A673 (cell line): ENCODE measurements at regions not wholly inside any gene's neighbourhood (a gene's known extent, or its start where the extent isn't known, plus 50 kb on each side); places are given as distances from the start of the nearest gene placed in this dataset.

ENCODE experiments used
- BruUV-seq: library from RNA; stranded (reverse); fragments of 400-500 nt; replicated peaks from 2 replicates; lab custom pipeline; 2021; lab: Mats Ljungman, UMichigan
- CTCF ChIA-PET: fragments of 300-600 bp; sonication (Branson Sonifier 250); formaldehyde crosslinking; loops from one replicate; lab custom pipeline; 2022; ENCODE audit warnings: antibody characterized with exemption; lab: Charles Lee
- POLR2A ChIA-PET: fragments of 300-600 bp; sonication (Branson Sonifier 250); formaldehyde crosslinking; loops from one replicate; lab custom pipeline; 2022; ENCODE audit warnings: antibody characterized with exemption; ENCODE audit not compliant: low non-redundant PET; lab: Charles Lee
- DNase-seq: peaks from one replicate; pipeline ENCODE4 v3.0.0-alpha.2; 2015; ENCODE audit warnings: low spot score
- H3K27ac ChIP-seq: fragments of 200-600 bp; sonication (generic); 2 replicates; pipeline ENCODE4 v1.5.1; 2016; ENCODE audit warnings: mixed run types, low read depth, mild to moderate bottlenecking, mixed read lengths, antibody characterized with exemption, low read length; ENCODE audit not compliant: poor library complexity, severe bottlenecking
- H3K27me3 ChIP-seq: fragments of 200-600 bp; sonication (generic); replicated peaks from 2 replicates; pipeline ENCODE4 v1.6.1; 2017; ENCODE audit warnings: mixed run types, low read depth, mild to moderate bottlenecking, mixed read lengths, antibody characterized with exemption, low read length; ENCODE audit not compliant: insufficient read depth, poor library complexity
- H3K36me3 ChIP-seq: fragments of 200-600 bp; sonication (generic); 2 replicates; pipeline ENCODE4 v1.6.1; 2016; ENCODE audit warnings: mixed run types, mild to moderate bottlenecking, mixed read lengths, antibody characterized with exemption, low read length; ENCODE audit not compliant: insufficient read depth, poor library complexity, severe bottlenecking
- H3K4me1 ChIP-seq: fragments of 200-600 bp; sonication (generic); 2 replicates; pipeline ENCODE4 v1.6.1; 2017; ENCODE audit warnings: mixed run types, mild to moderate bottlenecking, mixed read lengths, antibody characterized with exemption, low read length; ENCODE audit not compliant: insufficient read depth, poor library complexity, severe bottlenecking
- H3K4me3 ChIP-seq: fragments of 200-600 bp; sonication (generic); 2 replicates; pipeline ENCODE4 v1.5.1; 2016; ENCODE audit warnings: low read depth, mixed run types, mild to moderate bottlenecking, mixed read lengths, low read length; ENCODE audit not compliant: poor library complexity, severe bottlenecking
- H3K9me3 ChIP-seq: fragments of 200-600 bp; sonication (generic); 2 replicates; pipeline ENCODE4 v1.6.1; 2016; ENCODE audit warnings: mixed run types, low read depth, mild to moderate bottlenecking, mixed read lengths, antibody characterized with exemption, low read length; ENCODE audit not compliant: poor library complexity, severe bottlenecking
- CTCF ChIP-seq: fragments of 300-800, 200-600 bp; sonication (generic); conservative IDR thresholded peaks from 2 replicates; pipeline ENCODE4 v1.5.1; 2017; ENCODE audit warnings: low read depth, mild to moderate bottlenecking, antibody characterized with exemption, low read length, moderate library complexity, mixed read lengths
- EZH2 ChIP-seq: fragments of 200-600 bp; sonication (generic); IDR thresholded peaks from 2 replicates; pipeline ENCODE4 v1.6.1; 2017; ENCODE audit warnings: borderline replicate concordance, low read depth, mild to moderate bottlenecking, mixed read lengths, antibody characterized with exemption, low read length; ENCODE audit not compliant: poor library complexity, severe bottlenecking
- intact Hi-C: fragments of 100-400 bp; cut with micrococcal nuclease; formaldehyde crosslinking; loops from one replicate; pipeline ENCODE4 v1.10.0; 2022; ENCODE audit not compliant: unreplicated experiment

- POLR2A ChIA-PET, result no interaction called here
- no peaks in the 10 kb centered on the region for H3K36me3 ChIP-seq
- CTCF ChIA-PET, result no interaction called here
- no peaks in the 10 kb centered on the region for H3K4me1 ChIP-seq
- TF ChIP-seq EZH2 (no peak), CTCF (no peak)
- no TSS peak for BruUV-seq
- no peak overlapping the region for H3K4me3 ChIP-seq
- no peaks in the 10 kb centered on the region for H3K9me3 ChIP-seq
- no peak for DNase-seq
- H3K27ac ChIP-seq, result no peak overlapping the region
- peaks cover 5% of the 10 kb centered on the region for H3K27me3 ChIP-seq
- intact Hi-C loops, result no loop called here
Measured at GRCh38 chr12:125373375-125373774, 308.1 kb downstream of the AACS start.

GRCh38 chr12:125376422-125376821, 311.2 kb downstream of the AACS start:
- ChIA-PET POLR2A (no interaction called here), CTCF (no interaction called here)
- no peak overlapping the region for H3K27ac ChIP-seq
- BruUV-seq, result no TSS peak
- H3K4me1 ChIP-seq, result no peaks in the 10 kb centered on the region
- no peak overlapping the region for H3K4me3 ChIP-seq
- H3K9me3 ChIP-seq, result no peaks in the 10 kb centered on the region
- no peaks in the 10 kb centered on the region for H3K36me3 ChIP-seq
- DNase-seq, result no peak
- TF ChIP-seq EZH2 (no peak), CTCF (no peak)
- peaks cover 5% of the 10 kb centered on the region for H3K27me3 ChIP-seq
- intact Hi-C loops, result no loop called here

- Histone ChIP-seq H3K27ac (no peak overlapping the region), H3K4me1 (no peaks in the 10 kb centered on the region), H3K27me3 (peaks cover 5% of the 10 kb centered on the region), H3K4me3 (no peak overlapping the region), H3K36me3 (no peaks in the 10 kb centered on the region), H3K9me3 (no peaks in the 10 kb centered on the region)
- no peak for TF ChIP-seq CTCF
- no peak for TF ChIP-seq EZH2
- DNase-seq, result no peak
- intact Hi-C loops, result no loop called here
- ChIA-PET CTCF (no interaction called here), POLR2A (no interaction called here)
- BruUV-seq, result no TSS peak
Measured at GRCh38 chr12:125377093-125377492, 311.9 kb downstream of the AACS start.
